AG09319 (cell line): ENCODE measurements at regions not wholly inside any gene's neighbourhood (a gene's known extent, or its start where the extent isn't known, plus 50 kb on each side); places are given as distances from the start of the nearest gene placed in this dataset.

ENCODE experiments used
- DNase-seq: peaks from one replicate; pipeline ENCODE4 v3.0.0-alpha.2; 2010; ENCODE audit warnings: low read depth; ENCODE audit errors: extremely low read depth
- TF ChIP-seq, protein P1 (sequence below): IDR thresholded peaks from 2 replicates; pipeline ENCODE4 v1.5.1; 2011; ENCODE audit warnings: low read depth, mild to moderate bottlenecking, inconsistent platforms, low read length, moderate library complexity

GRCh38 chr11:15418921-15419320 is 304.2 kb downstream of the INSC start:
- no peak for DNase-seq
- TF ChIP-seq, protein P1, sequence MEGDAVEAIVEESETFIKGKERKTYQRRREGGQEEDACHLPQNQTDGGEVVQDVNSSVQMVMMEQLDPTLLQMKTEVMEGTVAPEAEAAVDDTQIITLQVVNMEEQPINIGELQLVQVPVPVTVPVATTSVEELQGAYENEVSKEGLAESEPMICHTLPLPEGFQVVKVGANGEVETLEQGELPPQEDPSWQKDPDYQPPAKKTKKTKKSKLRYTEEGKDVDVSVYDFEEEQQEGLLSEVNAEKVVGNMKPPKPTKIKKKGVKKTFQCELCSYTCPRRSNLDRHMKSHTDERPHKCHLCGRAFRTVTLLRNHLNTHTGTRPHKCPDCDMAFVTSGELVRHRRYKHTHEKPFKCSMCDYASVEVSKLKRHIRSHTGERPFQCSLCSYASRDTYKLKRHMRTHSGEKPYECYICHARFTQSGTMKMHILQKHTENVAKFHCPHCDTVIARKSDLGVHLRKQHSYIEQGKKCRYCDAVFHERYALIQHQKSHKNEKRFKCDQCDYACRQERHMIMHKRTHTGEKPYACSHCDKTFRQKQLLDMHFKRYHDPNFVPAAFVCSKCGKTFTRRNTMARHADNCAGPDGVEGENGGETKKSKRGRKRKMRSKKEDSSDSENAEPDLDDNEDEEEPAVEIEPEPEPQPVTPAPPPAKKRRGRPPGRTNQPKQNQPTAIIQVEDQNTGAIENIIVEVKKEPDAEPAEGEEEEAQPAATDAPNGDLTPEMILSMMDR, result no peak

DNA sequence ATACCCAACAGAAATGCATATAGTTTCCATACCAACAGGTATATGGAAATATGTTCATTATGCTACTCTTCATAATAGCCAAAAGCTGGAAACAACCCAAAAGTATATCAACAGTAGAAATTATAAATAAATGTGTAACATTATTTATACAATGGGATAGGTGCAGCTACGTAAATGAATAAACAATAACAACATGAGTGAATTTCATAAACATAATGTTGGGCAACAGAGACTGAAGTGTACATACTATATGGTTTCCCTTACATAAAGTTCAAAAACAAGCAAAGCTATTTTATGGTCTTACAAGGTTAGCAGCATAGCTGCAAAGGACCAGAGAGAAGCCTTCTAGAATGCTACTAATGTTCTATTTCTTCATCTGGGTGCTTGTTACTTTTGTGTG is 305.0 kb downstream of the INSC start:
- TF ChIP-seq, protein P1, result no peak

DNA sequence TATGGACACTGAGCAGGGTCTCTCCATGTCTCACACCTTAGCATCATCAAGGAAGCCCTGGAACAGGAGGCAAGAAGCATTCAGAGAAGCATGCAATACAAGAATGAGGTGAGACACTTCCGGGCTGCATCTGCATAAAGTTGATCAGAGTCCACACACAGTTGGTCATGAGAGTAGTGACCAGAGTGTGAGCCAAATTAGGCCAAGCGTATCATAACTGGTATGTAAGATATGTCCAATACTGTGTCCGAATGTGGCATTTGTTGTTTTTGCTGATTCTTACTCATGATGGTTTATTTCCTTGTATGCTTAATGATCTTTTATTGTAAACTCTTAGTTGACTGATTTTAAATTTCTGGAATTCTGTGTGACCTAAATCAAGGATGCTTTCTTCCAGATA is 315.7 kb downstream of the INSC start:
- DNase-seq, result no peak
- TF ChIP-seq, protein P1, result no peak

More for the DNA sequence above, 305.0 kb downstream of the INSC start:
- no peak for DNase-seq

DNA sequence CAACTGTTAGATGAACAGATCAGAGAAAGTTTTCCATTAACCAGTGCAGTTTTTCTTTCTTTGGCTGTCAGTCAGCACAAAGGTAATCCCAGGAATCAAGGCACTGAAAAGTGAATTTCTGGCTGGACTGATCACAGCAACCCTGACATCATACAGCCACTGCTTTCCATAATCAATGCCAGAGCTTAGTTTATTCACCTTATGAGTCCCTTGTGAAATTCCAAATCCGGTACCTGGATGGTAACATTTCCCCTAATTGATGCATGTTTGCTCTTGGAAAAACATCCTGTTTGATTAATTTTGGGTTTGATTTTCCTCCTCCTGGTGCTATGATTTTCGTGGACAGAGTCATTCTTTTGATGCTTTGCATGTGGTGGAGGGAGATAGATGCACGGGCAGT is 319.8 kb downstream of the INSC start:
- DNase-seq, result no peak
- TF ChIP-seq, protein P1, result no peak

DNA sequence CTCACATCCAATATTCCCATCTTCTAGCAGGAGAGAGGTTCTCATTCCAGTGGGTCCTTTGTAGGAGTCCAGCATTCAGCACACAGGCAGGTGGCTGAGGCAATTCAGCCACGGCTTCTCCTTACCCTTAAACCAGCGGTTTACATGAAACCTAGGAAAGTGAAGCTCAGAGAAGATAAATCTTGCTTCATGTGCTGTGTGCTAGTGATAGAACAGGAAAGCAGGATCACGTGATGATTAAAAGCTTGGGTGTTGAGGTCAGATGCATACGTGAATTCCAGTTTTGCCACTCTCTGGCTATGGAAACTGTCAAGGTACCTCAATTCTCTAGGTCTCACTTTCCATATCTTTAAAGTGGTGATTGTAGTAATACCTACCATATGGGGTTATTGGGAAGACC is 331.6 kb downstream of the INSC start:
- no peak for DNase-seq
- TF ChIP-seq, protein P1, result no peak

DNA sequence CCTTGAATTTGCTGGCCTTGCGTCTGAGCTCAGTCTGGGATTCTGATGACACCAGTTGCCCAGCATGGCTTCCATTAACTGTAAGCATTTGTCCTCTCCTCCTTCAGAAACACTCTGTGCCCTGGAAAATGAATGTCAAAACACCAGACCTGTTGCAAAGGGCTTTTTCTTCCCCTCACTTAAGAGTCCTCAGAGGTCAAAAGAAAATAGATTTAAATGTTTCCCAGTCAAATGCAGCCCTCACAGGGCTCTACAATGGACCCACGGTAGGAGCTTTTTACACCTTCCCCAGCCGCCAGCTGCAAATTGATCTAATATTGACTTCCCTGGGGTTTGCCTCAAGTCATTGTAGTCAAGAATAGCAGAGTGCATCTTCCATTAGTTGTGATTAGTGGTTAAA is 332.2 kb downstream of the INSC start:
- TF ChIP-seq, protein P1, result no peak
- DNase-seq, result no peak

DNA sequence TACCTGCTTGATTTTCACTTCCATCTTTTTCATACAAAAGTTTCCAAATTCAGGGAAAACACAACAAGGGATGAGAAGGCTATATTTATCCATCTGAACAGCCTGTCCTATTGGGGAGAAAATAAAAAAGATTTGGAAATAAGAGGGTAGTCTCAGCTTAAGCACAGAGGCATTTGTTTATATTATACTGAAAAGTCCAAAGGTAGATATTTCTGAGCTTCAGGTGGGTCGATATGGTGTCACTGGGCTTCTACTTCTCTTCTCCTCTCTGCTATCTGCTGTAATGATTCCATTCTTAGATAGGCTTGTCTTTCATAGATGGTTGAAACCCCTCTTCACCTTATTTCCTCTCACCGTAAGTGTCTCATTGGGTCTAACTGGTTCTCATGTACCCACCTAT is 337.0 kb downstream of the INSC start:
- no peak for DNase-seq
- TF ChIP-seq, protein P1, result no peak
